Neural cell (in vitro differentiated cells): ENCODE measurements at regions not wholly inside any gene's neighbourhood (a gene's known extent, or its start where the extent isn't known, plus 50 kb on each side); places are given as distances from the start of the nearest gene placed in this dataset.

Source experiments
- EZH2 ChIP-seq: fragments of 200-600, 300-800 bp; shearing (Covaris generic), sonication (generic); IDR thresholded peaks from 2 replicates; pipeline ENCODE4 v1.6.1; 2014; ENCODE audit warnings: antibody characterized with exemption, low read length, borderline replicate concordance, mild to moderate bottlenecking; ENCODE audit not compliant: insufficient read depth, poor library complexity, severe bottlenecking
- RAD21 ChIP-seq: fragments of 450-650 bp; conservative IDR thresholded peaks from 2 replicates; pipeline ENCODE4 v1.6.1; 2014; ENCODE audit warnings: antibody characterized with exemption, mild to moderate bottlenecking, moderate library complexity
- REST ChIP-seq: IDR thresholded peaks from 2 replicates; pipeline ENCODE4 v1.6.1; 2012; ENCODE audit warnings: borderline replicate concordance

- TF ChIP-seq REST (no peak), RAD21 (no peak), EZH2 (no peak)
Measured at GRCh38 chr15:94542391-94542790, 311.0 kb downstream of the MCTP2 start.
